B cell (primary cell): ENCODE measurements at regions not wholly inside any gene's neighbourhood (a gene's known extent, or its start where the extent isn't known, plus 50 kb on each side); places are given as distances from the start of the nearest gene placed in this dataset.

ENCODE experiments used
- ATAC-seq: fragments of 200-7000 bp; cut with Tn5 transposase; one replicate; pipeline ENCODE4 v1.10.0; 2021; ENCODE audit warnings: low read depth, mild to moderate bottlenecking, moderate number of reproducible peaks, moderate library complexity
- CTCF ChIA-PET: fragments of 350-600 bp; sonication (Branson Sonifier 250); formaldehyde crosslinking; loops from one replicate; lab custom pipeline; 2021; ENCODE audit warnings: antibody characterized with exemption, inconsistent platforms; lab: Charles Lee
- POLR2A ChIA-PET: fragments of 350-600 bp; sonication (Branson Sonifier 250); formaldehyde crosslinking; loops from one replicate; lab custom pipeline; 2021; ENCODE audit warnings: antibody characterized with exemption; lab: Charles Lee
- DNase-seq: peaks from one replicate; pipeline ENCODE4 v3.0.0; 2013
- H2AFZ ChIP-seq: 2 replicates; pipeline ENCODE4 v1.6.1; 2012; ENCODE audit warnings: mild to moderate bottlenecking, low read depth, low read length; ENCODE audit not compliant: insufficient read depth, poor library complexity, severe bottlenecking
- H3K27ac ChIP-seq, 2 donors: 1 replicate in 1 of 2; 2 replicates in 1 of 2; pipeline ENCODE4 v1.5.1; 2012 to 2013; ENCODE audit warnings: low read length in 2 of 2, mild to moderate bottlenecking in 2 of 2, moderate library complexity in 1 of 2
- H3K27me3 ChIP-seq, 4 experiments: fragments of 200-600 bp in 1 of 4; sonication (generic) in 1 of 4; replicated peaks in 1 of 4; 1 replicate in 2 of 4; 2 replicates in 2 of 4; pipeline versions ENCODE4 v1.6.1 to v1.7.0; 2013 to 2016; ENCODE audit warnings: low read length in 3 of 4, mild to moderate bottlenecking in 2 of 4, mixed read lengths in 1 of 4, moderate library complexity in 1 of 4; ENCODE audit not compliant: insufficient read depth in 4 of 4, control insufficient read depth in 3 of 4; ENCODE audit errors: control extremely low read depth in 1 of 4
- H3K36me3 ChIP-seq, 2 experiments: replicated peaks in 1 of 2; 1 replicate in 1 of 2; 2 replicates in 1 of 2; pipeline versions ENCODE4 v1.6.1 to v1.7.1; 2013; ENCODE audit warnings: low read length in 1 of 2; ENCODE audit not compliant: insufficient read depth in 2 of 2, control insufficient read depth in 1 of 2; ENCODE audit errors: control extremely low read depth in 1 of 2, extremely low read depth in 1 of 2
- H3K4me1 ChIP-seq, 2 donors: fragments of 200-600 bp in 1 of 2; sonication (generic) in 1 of 2; 1 replicate in 1 of 2; 2 replicates in 1 of 2; pipeline versions ENCODE4 v1.5.1 to v1.6.1; 2013 to 2017; ENCODE audit warnings: low read length in 2 of 2; ENCODE audit not compliant: control insufficient read depth in 2 of 2, insufficient read depth in 2 of 2
- H3K4me2 ChIP-seq: replicated peaks from 2 replicates; pipeline ENCODE3; 2012; ENCODE audit warnings: mild to moderate bottlenecking, low read depth, low read length; ENCODE audit not compliant: poor library complexity, severe bottlenecking
- H3K4me3 ChIP-seq, 5 experiments: fragments of 200-600 bp in 1 of 5; sonication (generic) in 1 of 5; 1 replicate in 3 of 5; 2 replicates in 2 of 5; pipeline versions ENCODE4 v1.5.1 to v1.7.0; 2011 to 2016; ENCODE audit warnings: low read length in 4 of 5, mild to moderate bottlenecking in 4 of 5, low read depth in 2 of 5, control low read depth in 1 of 5, moderate library complexity in 1 of 5; ENCODE audit not compliant: insufficient read depth in 1 of 5; ENCODE audit errors: control extremely low read depth in 1 of 5, extremely low read depth in 1 of 5
- H3K79me2 ChIP-seq: fragments of 200-600 bp; sonication (generic); one replicate; pipeline ENCODE4 v1.6.0; 2016; ENCODE audit warnings: low read length; ENCODE audit not compliant: control insufficient read depth, insufficient read depth
- H3K9ac ChIP-seq: fragments of 200-600 bp; sonication (generic); 2 replicates; pipeline ENCODE4 v1.6.1; 2017; ENCODE audit warnings: mild to moderate bottlenecking, low read length, moderate library complexity
- H3K9me3 ChIP-seq, 3 donors: one replicate each; pipeline versions ENCODE4 v1.6.1 to v1.7.1; 2013; ENCODE audit warnings: low read length in 2 of 3; ENCODE audit not compliant: control insufficient read depth in 2 of 3, insufficient read depth in 1 of 3; ENCODE audit errors: control extremely low read depth in 1 of 3
- H4K20me1 ChIP-seq: 2 replicates; pipeline ENCODE4 v1.6.0; 2012; ENCODE audit warnings: mild to moderate bottlenecking, low read length; ENCODE audit not compliant: insufficient read depth, control insufficient read depth, poor library complexity, severe bottlenecking
- H3K27ac Mint-ChIP-seq: one replicate; pipeline ENCODE4 v1.8.0; 2021; ENCODE audit warnings: mixed read lengths
- H3K27me3 Mint-ChIP-seq: one replicate; pipeline ENCODE4 v1.8.0; 2021; ENCODE audit warnings: mixed read lengths
- H3K4me1 Mint-ChIP-seq: one replicate; pipeline ENCODE4 v1.8.0; 2021; ENCODE audit warnings: mixed read lengths
- H3K4me3 Mint-ChIP-seq: one replicate; pipeline ENCODE4 v1.8.0; 2021; ENCODE audit warnings: mixed read lengths
- H3K9me3 Mint-ChIP-seq: one replicate; pipeline ENCODE4 v1.8.0; 2022; ENCODE audit warnings: mixed read lengths; ENCODE audit not compliant: insufficient read depth
- EZH2 ChIP-seq: IDR thresholded peaks from 2 replicates; pipeline ENCODE4 v1.6.1; 2012; ENCODE audit warnings: borderline replicate concordance, low read depth, mild to moderate bottlenecking, moderate library complexity, low read length; ENCODE audit not compliant: insufficient read depth, poor library complexity, severe bottlenecking
- WGBS: methylation state at CpG from one replicate; pipeline ENCODE4 v1.1.5; 2013; ENCODE audit warnings: missing lambda C conversion rate; ENCODE audit not compliant: insufficient coverage; 5-methylcytosine and 5-hydroxymethylcytosine counted together
- intact Hi-C: fragments of 100-400 bp; cut with micrococcal nuclease; formaldehyde crosslinking; loops from one replicate; pipeline ENCODE4 v1.10.0; 2022
- TF ChIP-seq, protein P1 (sequence below): fragments of 200-600 bp; IDR thresholded peaks from one replicate; pipeline ENCODE4 v1.8.0; 2022; ENCODE audit warnings: antibody characterized with exemption, mild to moderate bottlenecking

DNA sequence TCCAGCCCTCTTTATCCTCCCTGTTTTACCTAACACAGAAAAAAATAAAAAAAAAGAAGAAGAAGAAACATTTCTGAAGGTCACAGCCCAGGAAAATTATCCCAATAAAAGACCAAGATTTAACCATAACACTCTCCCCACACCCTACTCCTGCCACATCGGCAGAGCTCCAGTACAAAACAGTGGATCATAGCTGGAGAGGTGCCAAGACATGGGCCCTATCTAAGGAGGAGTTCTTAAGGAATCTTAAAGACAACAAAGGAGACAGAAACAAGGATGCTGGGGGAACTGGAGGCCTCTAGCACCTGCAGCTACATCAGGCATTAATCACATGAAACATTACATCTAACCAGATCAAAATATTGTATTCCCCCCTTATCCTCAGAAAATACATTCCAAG lies 432.8 kb downstream of the MATN1 start:
- DNase-seq (no peak), ATAC-seq (no peak)
- intact Hi-C loops = no loop called here
- Mint-ChIP-seq H3K4me1 (no peaks in the 10 kb centered on the region), H3K27me3 (peaks cover 11% of the 10 kb centered on the region), H3K4me3 (no peak overlapping the region), H3K27ac (no peak overlapping the region), H3K9me3 (no peaks in the 10 kb centered on the region)
- ChIA-PET CTCF (no interaction called here), POLR2A (no interaction called here)
- Histone ChIP-seq H3K9ac (no peak overlapping the region), H4K20me1 (no peaks in the 10 kb centered on the region), H3K36me3 (no peaks in the 10 kb centered on the region), H3K4me1 (no peaks in the 10 kb centered on the region), H3K79me2 (no peaks in the 10 kb centered on the region), H3K27ac (no peak overlapping the region), H3K27me3 (no peaks in the 10 kb centered on the region), H3K4me2 (no peak overlapping the region), H3K9me3 (no peaks in the 10 kb centered on the region), H2AFZ (no peak overlapping the region), H3K4me3 (no peak overlapping the region)
- WGBS = no CpG with 5 or more reads among the region's 1 CpG
- no peak for TF ChIP-seq EZH2
- TF ChIP-seq, protein P1, sequence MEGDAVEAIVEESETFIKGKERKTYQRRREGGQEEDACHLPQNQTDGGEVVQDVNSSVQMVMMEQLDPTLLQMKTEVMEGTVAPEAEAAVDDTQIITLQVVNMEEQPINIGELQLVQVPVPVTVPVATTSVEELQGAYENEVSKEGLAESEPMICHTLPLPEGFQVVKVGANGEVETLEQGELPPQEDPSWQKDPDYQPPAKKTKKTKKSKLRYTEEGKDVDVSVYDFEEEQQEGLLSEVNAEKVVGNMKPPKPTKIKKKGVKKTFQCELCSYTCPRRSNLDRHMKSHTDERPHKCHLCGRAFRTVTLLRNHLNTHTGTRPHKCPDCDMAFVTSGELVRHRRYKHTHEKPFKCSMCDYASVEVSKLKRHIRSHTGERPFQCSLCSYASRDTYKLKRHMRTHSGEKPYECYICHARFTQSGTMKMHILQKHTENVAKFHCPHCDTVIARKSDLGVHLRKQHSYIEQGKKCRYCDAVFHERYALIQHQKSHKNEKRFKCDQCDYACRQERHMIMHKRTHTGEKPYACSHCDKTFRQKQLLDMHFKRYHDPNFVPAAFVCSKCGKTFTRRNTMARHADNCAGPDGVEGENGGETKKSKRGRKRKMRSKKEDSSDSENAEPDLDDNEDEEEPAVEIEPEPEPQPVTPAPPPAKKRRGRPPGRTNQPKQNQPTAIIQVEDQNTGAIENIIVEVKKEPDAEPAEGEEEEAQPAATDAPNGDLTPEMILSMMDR = no peak

DNA sequence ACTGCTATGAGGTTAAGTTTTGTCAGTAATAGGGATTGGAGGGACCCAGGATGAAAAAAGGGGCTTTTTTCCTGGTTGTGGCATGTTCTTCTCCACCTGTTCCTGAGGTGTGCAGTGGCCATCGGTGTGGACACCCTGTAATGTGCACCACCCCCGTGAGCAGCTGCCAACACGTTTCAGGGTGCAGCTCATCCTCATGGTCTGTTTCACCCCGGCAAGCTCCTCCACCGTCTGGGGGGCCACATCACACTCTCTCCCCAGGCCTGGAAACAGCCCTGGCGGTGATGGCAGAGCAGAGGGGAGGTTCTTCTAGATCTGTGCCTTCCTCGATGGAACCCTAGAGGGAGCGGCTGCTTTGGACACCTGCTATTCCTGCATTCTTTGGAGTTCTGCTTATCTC lies 435.4 kb downstream of the MATN1 start:
- H3K27me3 Mint-ChIP-seq = peaks cover 6% of the 10 kb centered on the region
- Histone ChIP-seq H2AFZ (no peak overlapping the region), H3K79me2 (no peaks in the 10 kb centered on the region), H3K9me3 (no peaks in the 10 kb centered on the region), H4K20me1 (no peaks in the 10 kb centered on the region), H3K27ac (no peak overlapping the region), H3K4me2 (no peak overlapping the region), H3K4me1 (no peaks in the 10 kb centered on the region), H3K27me3 (no peaks in the 10 kb centered on the region), H3K4me3 (no peak overlapping the region), H3K36me3 (no peaks in the 10 kb centered on the region), H3K9ac (no peak overlapping the region)
- H3K4me1 Mint-ChIP-seq = no peaks in the 10 kb centered on the region
- no peak for TF ChIP-seq EZH2
- TF ChIP-seq, protein P1 = no peak
- no peaks in the 10 kb centered on the region for H3K9me3 Mint-ChIP-seq
- DNase-seq = no peak
- no peak for ATAC-seq
- ChIA-PET CTCF (no interaction called here), POLR2A (no interaction called here)
- 85% methylated on average over 6 of the region's 8 CpGs for WGBS
- intact Hi-C loops = no loop called here
- no peak overlapping the region for H3K27ac Mint-ChIP-seq
- H3K4me3 Mint-ChIP-seq = no peak overlapping the region
